ENCODE measurements at regions not wholly inside any gene's neighbourhood (a gene's known extent, or its start where the extent isn't known, plus 50 kb on each side); places are given as distances from the start of the nearest gene placed in this dataset.
A peak's percentile ranks its signal among the peaks of the same experiment; 100 is the strongest.

DNA sequence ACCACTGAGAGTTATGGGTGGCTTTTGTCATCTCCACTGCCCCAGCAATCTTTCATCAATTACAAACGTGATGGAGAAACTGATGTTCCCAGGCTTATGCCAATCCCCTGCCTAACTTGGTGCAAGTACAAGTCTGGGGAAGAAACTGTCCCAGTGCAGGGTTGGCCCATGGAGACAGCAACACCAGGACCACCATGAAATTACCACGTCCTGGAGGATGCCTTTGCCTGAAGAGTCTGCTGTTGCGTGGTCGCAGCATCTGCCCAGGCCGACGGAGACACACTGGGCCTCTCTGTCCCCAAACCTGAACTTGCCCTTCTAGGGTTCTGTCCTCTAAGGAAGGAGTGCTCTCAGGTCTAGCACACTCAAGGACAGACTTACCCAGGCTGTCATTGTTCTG lies 496.8 kb upstream of the RAB6C start:
- no peak overlapping the region for H3K9ac ChIP-seq (ENCODE audit: low read length)
- H3K4me3 ChIP-seq (ENCODE audit: low read length), result no peak overlapping the region
- no peak overlapping the region for H3K4me2 ChIP-seq (ENCODE audit: low read depth, low read length)
- no peak for TF ChIP-seq CTCF (IDR thresholded peaks at IDR 0.05; ENCODE audit: low read length)
- TF ChIP-seq EZH2phosphoT487 (IDR thresholded peaks at IDR 0.05; ENCODE audit: low read length), result no peak
- no peak for TF ChIP-seq EZH2 (optimal IDR thresholded peaks at IDR 0.05; ENCODE audit: low read depth, low read length)
- H3K9me2 ChIP-seq (replicated peaks; ENCODE audit: insufficient read depth, low read length), result no peaks in the 10 kb centered on the region
- no peaks in the 10 kb centered on the region for H3K79me2 ChIP-seq (ENCODE audit: low read length)
- H4K20me1 ChIP-seq (ENCODE audit: insufficient read depth, low read length), result no peaks in the 10 kb centered on the region
- DNase-seq, result no peak
- no peaks in the 10 kb centered on the region for H3K9me3 ChIP-seq (replicated peaks; ENCODE audit: insufficient read depth, low read length)
- no peak overlapping the region for H2AFZ ChIP-seq (ENCODE audit: low read length)
- no peaks in the 10 kb centered on the region for H3F3A ChIP-seq (ENCODE audit: insufficient read depth, low read length)
- no peaks in the 10 kb centered on the region for H3K4me1 ChIP-seq (ENCODE audit: low read length)
- no peak overlapping the region for H3K27ac ChIP-seq (ENCODE audit: low read length)
- no peaks in the 10 kb centered on the region for H3K36me3 ChIP-seq (replicated peaks; ENCODE audit: insufficient read depth, low read length)
- H3K27me3 ChIP-seq (replicated peaks; ENCODE audit: insufficient read depth, low read length), result no peaks in the 10 kb centered on the region

DNA sequence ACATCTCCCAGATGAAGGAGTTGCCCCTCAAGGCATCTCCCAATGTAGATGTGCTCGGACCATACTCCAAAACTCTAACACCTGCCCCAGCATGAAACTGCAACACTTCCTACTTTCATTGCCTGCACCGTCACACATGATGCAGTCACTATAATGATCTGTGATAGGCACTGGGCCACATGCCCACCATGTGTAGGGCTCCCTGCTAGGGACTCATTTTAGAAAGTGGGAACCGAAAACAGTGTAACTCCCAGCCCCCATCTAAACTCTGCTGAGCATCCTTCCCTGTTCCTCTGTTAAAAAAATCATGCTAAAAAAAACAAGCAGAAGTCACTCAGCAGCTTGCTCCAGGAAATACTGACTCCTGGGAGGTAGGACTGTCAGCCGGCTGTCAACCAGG lies 496.1 kb upstream of the RAB6C start:
- no peak overlapping the region for H3K9ac ChIP-seq (ENCODE audit: low read length)
- no peaks in the 10 kb centered on the region for H3K36me3 ChIP-seq (replicated peaks; ENCODE audit: insufficient read depth, low read length)
- no peaks in the 10 kb centered on the region for H3K9me2 ChIP-seq (replicated peaks; ENCODE audit: insufficient read depth, low read length)
- no peaks in the 10 kb centered on the region for H4K20me1 ChIP-seq (ENCODE audit: insufficient read depth, low read length)
- no peaks in the 10 kb centered on the region for H3K4me1 ChIP-seq (ENCODE audit: low read length)
- no peak overlapping the region for H2AFZ ChIP-seq (ENCODE audit: low read length)
- TF ChIP-seq EZH2 (optimal IDR thresholded peaks at IDR 0.05; ENCODE audit: low read depth, low read length), result no peak
- no peak for TF ChIP-seq CTCF (IDR thresholded peaks at IDR 0.05; ENCODE audit: low read length)
- no peak for TF ChIP-seq EZH2phosphoT487 (IDR thresholded peaks at IDR 0.05; ENCODE audit: low read length)
- H3K27me3 ChIP-seq (replicated peaks; ENCODE audit: insufficient read depth, low read length), result no peaks in the 10 kb centered on the region
- no peaks in the 10 kb centered on the region for H3F3A ChIP-seq (ENCODE audit: insufficient read depth, low read length)
- H3K27ac ChIP-seq (ENCODE audit: low read length), result peak overlapping the region; percentile 19; the same call in 1 of the 2 replicates
- H3K4me2 ChIP-seq (ENCODE audit: low read depth, low read length), result no peak overlapping the region
- no peak overlapping the region for H3K4me3 ChIP-seq (ENCODE audit: low read length)
- DNase-seq, result no peak
- H3K79me2 ChIP-seq (ENCODE audit: low read length), result no peaks in the 10 kb centered on the region
- no peaks in the 10 kb centered on the region for H3K9me3 ChIP-seq (replicated peaks; ENCODE audit: insufficient read depth, low read length)

- TF ChIP-seq CTCF (IDR thresholded peaks at IDR 0.05; ENCODE audit: low read length) (no peak), EZH2 (optimal IDR thresholded peaks at IDR 0.05; ENCODE audit: low read depth, low read length) (no peak), EZH2phosphoT487 (IDR thresholded peaks at IDR 0.05; ENCODE audit: low read length) (no peak)
- no peak overlapping the region for H3K27ac ChIP-seq (ENCODE audit: low read length)
Measured at GRCh38 chr2:129484999-129485897, 494.2 kb upstream of the RAB6C start.

More at GRCh38 chr2:129484999-129485897, 494.2 kb upstream of the RAB6C start:
- DNase-seq, result no peak
- Histone ChIP-seq H3K4me3 (ENCODE audit: low read length) (no peak overlapping the region), H3K9me3 (replicated peaks; ENCODE audit: insufficient read depth, low read length) (no peaks in the 10 kb centered on the region), H4K20me1 (ENCODE audit: insufficient read depth, low read length) (no peaks in the 10 kb centered on the region), H3K9ac (ENCODE audit: low read length) (no peak overlapping the region), H3K4me2 (ENCODE audit: low read depth, low read length) (no peak overlapping the region), H3K79me2 (ENCODE audit: low read length) (no peaks in the 10 kb centered on the region), H3K36me3 (replicated peaks; ENCODE audit: insufficient read depth, low read length) (no peaks in the 10 kb centered on the region), H3K9me2 (replicated peaks; ENCODE audit: insufficient read depth, low read length) (no peaks in the 10 kb centered on the region), H3K4me1 (ENCODE audit: low read length) (no peaks in the 10 kb centered on the region), H2AFZ (ENCODE audit: low read length) (no peak overlapping the region), H3F3A (ENCODE audit: insufficient read depth, low read length) (no peaks in the 10 kb centered on the region), H3K27me3 (replicated peaks; ENCODE audit: insufficient read depth, low read length) (no peaks in the 10 kb centered on the region)
